HepG2 (cell line): ENCODE measurements at regions not wholly inside any gene's neighbourhood (a gene's known extent, or its start where the extent isn't known, plus 50 kb on each side); places are given as distances from the start of the nearest gene placed in this dataset.

Experiments
- ATAC-seq: fragments of 200-7000 bp; cut with Tn5 transposase; 3 replicates; pipeline ENCODE4 v1.9.1; 2020; ENCODE audit warnings: mild to moderate bottlenecking, moderate library complexity
- BruUV-seq: library from RNA; stranded (reverse); fragments of 400-500 nt; replicated peaks from 2 replicates; lab custom pipeline; 2021; lab: Mats Ljungman, UMichigan
- CTCF ChIA-PET: fragments of 300-600 bp; formaldehyde crosslinking; extraction: SDS; loops from one replicate; lab custom pipeline; 2021; ENCODE audit warnings: low total read pairs, inconsistent platforms, low intra/inter-chr PET ratio; lab: Yijun Ruan, JAX
- POLR2A ChIA-PET: fragments of 350-600 bp; sonication (Branson Sonifier 250); formaldehyde crosslinking; loops from one replicate; lab custom pipeline; 2020; ENCODE audit warnings: antibody characterized with exemption, inconsistent platforms; lab: Yijun Ruan, JAX
- DNase-seq: peaks from one replicate; pipeline ENCODE4 v3.0.0-alpha.2; 2015; ENCODE audit warnings: low spot score
- FAIRE-seq: peaks from 3 replicates; lab custom pipeline; 2011; peaks lifted over from hg19 to GRCh38; lab: Jason Lieb, UNC
- H2AFZ ChIP-seq: one replicate; pipeline ENCODE4 v1.6.1; 2011; ENCODE audit warnings: low read length, inconsistent platforms
- H3K27ac ChIP-seq: fragments of 300-600 bp; 3 replicates; pipeline ENCODE4 v1.8.0; 2011; ENCODE audit warnings: mixed run types, mild to moderate bottlenecking, mixed read lengths, low read length, inconsistent platforms; ENCODE audit not compliant: insufficient read depth; ENCODE audit errors: extremely low read length
- H3K27me3 ChIP-seq, 2 experiments: fragments of 200-600 bp in 1 of 2; 2 replicates in 1 of 2; 3 replicates in 1 of 2; pipeline versions ENCODE4 v1.6.0 to v1.8.0; 2011; ENCODE audit warnings: low read length in 2 of 2, mild to moderate bottlenecking in 2 of 2, moderate library complexity in 2 of 2, inconsistent platforms in 1 of 2; ENCODE audit not compliant: insufficient read depth in 2 of 2, control insufficient read depth in 1 of 2
- H3K36me3 ChIP-seq, 2 experiments: fragments of 200-600 bp in 1 of 2; replicated peaks in 1 of 2; 2 replicates in 1 of 2; 3 replicates in 1 of 2; pipeline versions ENCODE4 v1.5.1 to v1.8.0; 2011; ENCODE audit warnings: low read length in 2 of 2, inconsistent platforms in 1 of 2; ENCODE audit not compliant: insufficient read depth in 2 of 2, control insufficient read depth in 1 of 2
- H3K4me1 ChIP-seq: 2 replicates; pipeline ENCODE4 v1.5.1; 2012; ENCODE audit warnings: low read length, inconsistent platforms; ENCODE audit not compliant: insufficient read depth
- H3K4me2 ChIP-seq: 2 replicates; pipeline ENCODE4 v1.6.0; 2011; ENCODE audit warnings: low read depth, low read length, inconsistent platforms
- H3K4me3 ChIP-seq, 3 experiments: fragments of 200-600 bp in 1 of 3; sonication (generic), shearing (Covaris generic) in 1 of 3; replicated peaks in 1 of 3; 2 replicates each; pipeline ENCODE4 v1.5.1; 2011 to 2016; ENCODE audit warnings: low read length in 3 of 3, inconsistent platforms in 2 of 3, low read depth in 2 of 3, mild to moderate bottlenecking in 2 of 3, control low read depth in 1 of 3, mixed read lengths in 1 of 3; ENCODE audit not compliant: insufficient read depth in 1 of 3
- H3K79me2 ChIP-seq: one replicate; pipeline ENCODE4 v1.6.1; 2011; ENCODE audit warnings: low read length, inconsistent platforms; ENCODE audit not compliant: insufficient read depth
- H3K9ac ChIP-seq: 2 replicates; pipeline ENCODE4 v1.6.0; 2011; ENCODE audit warnings: mild to moderate bottlenecking, low read depth, low read length, inconsistent platforms; ENCODE audit not compliant: insufficient read depth
- H3K9me3 ChIP-seq: 2 replicates; pipeline ENCODE4 v1.5.1; 2012; ENCODE audit warnings: mild to moderate bottlenecking, low read length
- H4K20me1 ChIP-seq: 2 replicates; pipeline ENCODE4 v1.6.0; 2011; ENCODE audit warnings: inconsistent platforms, mild to moderate bottlenecking, low read length, moderate library complexity; ENCODE audit not compliant: insufficient read depth
- ATF7-NPFF ChIP-seq: sonication (generic); formaldehyde crosslinking; IDR thresholded peaks from 2 replicates; pipeline ENCODE4 v1.8.1; 2023; ENCODE audit warnings: mild to moderate bottlenecking, low read depth, missing genetic modification reagents, moderate library complexity
- FOXK1 ChIP-seq: sonication (generic); formaldehyde crosslinking; IDR thresholded peaks from 2 replicates; pipeline ENCODE4 v1.4.0; 2020; ENCODE audit warnings: low read depth, missing genetic modification reagents, borderline replicate concordance
- UBTF ChIP-seq: sonication (generic); formaldehyde crosslinking; IDR thresholded peaks from 2 replicates; pipeline ENCODE4 v1.4.0; 2020; ENCODE audit warnings: mild to moderate bottlenecking, missing genetic modification reagents
- ZNF276 ChIP-seq: sonication (generic); formaldehyde crosslinking; IDR thresholded peaks from 2 replicates; pipeline ENCODE4 v1.4.0; 2020; ENCODE audit warnings: mild to moderate bottlenecking, low read depth, missing genetic modification reagents
- WGBS: methylation state at CpG from one replicate; pipeline ENCODE4 v1.1.6; 2017; ENCODE audit warnings: low lambda C conversion rate; 5-methylcytosine and 5-hydroxymethylcytosine counted together
- in situ Hi-C: cut with HindIII; loops from 2 replicates; pipeline ENCODE4 v1.10.0; 2017; ENCODE audit warnings: low pct_unique_long_range_greater_than_20kb; ENCODE audit not compliant: extremely low pct_ligation_motif_present
- intact Hi-C: fragments of 100-400 bp; cut with micrococcal nuclease; formaldehyde crosslinking; loops from one replicate; pipeline ENCODE4 v1.10.0; 2022; ENCODE audit not compliant: unreplicated experiment
- TF ChIP-seq, protein P1 (sequence below): sonication (generic); formaldehyde crosslinking; conservative IDR thresholded peaks from 2 replicates; pipeline ENCODE4 v1.4.0; 2020; ENCODE audit warnings: missing genetic modification reagents
- TF ChIP-seq, protein P2 (sequence below): IDR thresholded peaks from 2 replicates; pipeline ENCODE4 v1.6.1; 2016; ENCODE audit warnings: low read depth
- TF ChIP-seq, protein P3 (sequence below): sonication (generic); formaldehyde crosslinking; conservative IDR thresholded peaks from 2 replicates; pipeline ENCODE4 v1.5.0; 2020; ENCODE audit warnings: missing genetic modification reagents

- Histone ChIP-seq H4K20me1 (no peaks in the 10 kb centered on the region), H3K79me2 (no peaks in the 10 kb centered on the region), H3K27ac (no peak overlapping the region), H3K27me3 (no peaks in the 10 kb centered on the region), H3K4me1 (no peaks in the 10 kb centered on the region), H3K4me2 (no peak overlapping the region), H2AFZ (no peak overlapping the region), H3K9ac (no peak overlapping the region), H3K36me3 (no peaks in the 10 kb centered on the region), H3K9me3 (peaks cover 93% of the 10 kb centered on the region), H3K4me3 (no peak overlapping the region)
- in situ Hi-C loops (no loop called here), intact Hi-C loops (no loop called here)
- FAIRE-seq (no peak), DNase-seq (no peak), ATAC-seq (no peak)
- POLR2A ChIA-PET, result no interaction called here
- WGBS, result 13% methylated on average over 2 of the region's 2 CpGs
- no TSS peak for BruUV-seq
- CTCF ChIA-PET, result no interaction called here
- TF ChIP-seq FOXK1 (no peak), UBTF (no peak), ZNF276 (CRISPR knock-in tag) (no peak), ATF7-NPFF (CRISPR knock-in tag) (no peak)
- TF ChIP-seq, protein P1, sequence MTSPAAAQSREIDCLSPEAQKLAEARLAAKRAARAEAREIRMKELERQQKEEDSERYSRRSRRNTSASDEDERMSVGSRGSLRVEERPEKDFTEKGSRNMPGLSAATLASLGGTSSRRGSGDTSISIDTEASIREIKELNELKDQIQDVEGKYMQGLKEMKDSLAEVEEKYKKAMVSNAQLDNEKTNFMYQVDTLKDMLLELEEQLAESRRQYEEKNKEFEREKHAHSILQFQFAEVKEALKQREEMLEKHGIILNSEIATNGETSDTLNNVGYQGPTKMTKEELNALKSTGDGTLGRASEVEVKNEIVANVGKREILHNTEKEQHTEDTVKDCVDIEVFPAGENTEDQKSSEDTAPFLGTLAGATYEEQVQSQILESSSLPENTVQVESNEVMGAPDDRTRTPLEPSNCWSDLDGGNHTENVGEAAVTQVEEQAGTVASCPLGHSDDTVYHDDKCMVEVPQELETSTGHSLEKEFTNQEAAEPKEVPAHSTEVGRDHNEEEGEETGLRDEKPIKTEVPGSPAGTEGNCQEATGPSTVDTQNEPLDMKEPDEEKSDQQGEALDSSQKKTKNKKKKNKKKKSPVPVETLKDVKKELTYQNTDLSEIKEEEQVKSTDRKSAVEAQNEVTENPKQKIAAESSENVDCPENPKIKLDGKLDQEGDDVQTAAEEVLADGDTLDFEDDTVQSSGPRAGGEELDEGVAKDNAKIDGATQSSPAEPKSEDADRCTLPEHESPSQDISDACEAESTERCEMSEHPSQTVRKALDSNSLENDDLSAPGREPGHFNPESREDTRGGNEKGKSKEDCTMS (CRISPR knock-in tag), result no peak
- TF ChIP-seq, protein P2, sequence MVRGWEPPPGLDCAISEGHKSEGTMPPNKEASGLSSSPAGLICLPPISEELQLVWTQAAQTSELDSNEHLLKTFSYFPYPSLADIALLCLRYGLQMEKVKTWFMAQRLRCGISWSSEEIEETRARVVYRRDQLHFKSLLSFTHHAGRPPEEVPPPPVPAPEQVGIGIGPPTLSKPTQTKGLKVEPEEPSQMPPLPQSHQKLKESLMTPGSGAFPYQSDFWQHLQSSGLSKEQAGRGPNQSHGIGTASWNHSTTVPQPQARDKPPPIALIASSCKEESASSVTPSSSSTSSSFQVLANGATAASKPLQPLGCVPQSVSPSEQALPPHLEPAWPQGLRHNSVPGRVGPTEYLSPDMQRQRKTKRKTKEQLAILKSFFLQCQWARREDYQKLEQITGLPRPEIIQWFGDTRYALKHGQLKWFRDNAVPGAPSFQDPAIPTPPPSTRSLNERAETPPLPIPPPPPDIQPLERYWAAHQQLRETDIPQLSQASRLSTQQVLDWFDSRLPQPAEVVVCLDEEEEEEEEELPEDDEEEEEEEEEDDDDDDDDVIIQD, result no peak
- TF ChIP-seq, protein P3, sequence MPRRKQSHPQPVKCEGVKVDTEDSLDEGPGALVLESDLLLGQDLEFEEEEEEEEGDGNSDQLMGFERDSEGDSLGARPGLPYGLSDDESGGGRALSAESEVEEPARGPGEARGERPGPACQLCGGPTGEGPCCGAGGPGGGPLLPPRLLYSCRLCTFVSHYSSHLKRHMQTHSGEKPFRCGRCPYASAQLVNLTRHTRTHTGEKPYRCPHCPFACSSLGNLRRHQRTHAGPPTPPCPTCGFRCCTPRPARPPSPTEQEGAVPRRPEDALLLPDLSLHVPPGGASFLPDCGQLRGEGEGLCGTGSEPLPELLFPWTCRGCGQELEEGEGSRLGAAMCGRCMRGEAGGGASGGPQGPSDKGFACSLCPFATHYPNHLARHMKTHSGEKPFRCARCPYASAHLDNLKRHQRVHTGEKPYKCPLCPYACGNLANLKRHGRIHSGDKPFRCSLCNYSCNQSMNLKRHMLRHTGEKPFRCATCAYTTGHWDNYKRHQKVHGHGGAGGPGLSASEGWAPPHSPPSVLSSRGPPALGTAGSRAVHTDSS, result no peak
Measured at GRCh38 chr9:118721923-118722322, 647.3 kb downstream of the BRINP1 start.
